ENCODE measurements at regions not wholly inside any gene's neighbourhood (a gene's known extent, or its start where the extent isn't known, plus 50 kb on each side); places are given as distances from the start of the nearest gene placed in this dataset.

GRCh38 chr12:47504775-47505446, 200.9 kb downstream of the RPAP3 start:
- no peak for TF ChIP-seq CTCF (conservative IDR thresholded peaks at IDR 0.05; ENCODE audit: low read depth, low read length)
- TF ChIP-seq EZH2 (IDR thresholded peaks at IDR 0.05; ENCODE audit: borderline replicate concordance, low read depth, low read length, poor library complexity, severe bottlenecking): no peak
